ENCODE measurements at regions not wholly inside any gene's neighbourhood (a gene's known extent, or its start where the extent isn't known, plus 50 kb on each side); places are given as distances from the start of the nearest gene placed in this dataset.
A peak's percentile ranks its signal among the peaks of the same experiment; 100 is the strongest.

DNA sequence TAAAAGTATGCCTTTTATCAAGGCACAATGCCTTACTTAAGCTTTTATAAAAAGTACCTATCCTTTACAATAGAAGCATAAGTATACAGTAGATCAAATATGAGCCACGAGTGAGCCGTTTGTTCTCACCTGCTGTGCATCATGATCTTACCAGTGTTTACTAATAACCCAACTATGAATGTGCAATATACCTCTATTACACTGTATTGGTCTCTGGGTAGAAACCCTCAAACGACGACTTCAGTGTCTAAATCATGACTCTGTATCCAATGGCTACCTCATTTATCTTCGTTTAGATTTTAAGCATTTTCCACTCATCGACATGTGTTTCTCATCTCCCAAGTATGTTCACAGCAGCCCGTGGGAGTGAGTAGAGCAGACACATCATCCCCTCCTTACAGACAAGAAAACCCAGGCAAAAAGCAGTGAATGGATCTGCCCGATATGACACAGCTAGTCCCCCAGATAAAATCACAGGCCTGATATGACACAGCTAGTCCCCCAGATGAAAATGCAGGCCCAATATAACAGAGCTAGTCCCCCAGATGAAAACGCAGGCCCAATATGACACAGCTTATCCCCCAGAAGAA is 279.8 kb downstream of the TNS1 start:
- peaks cover 5% of the 10 kb centered on the region for H3K36me3 ChIP-seq (ENCODE audit: control insufficient read depth, insufficient read depth, low read length, severe bottlenecking)
- DNase-seq (ENCODE audit: low read depth): peak; percentile 87
- peak overlapping the region; percentile 6 for H3K9ac ChIP-seq (ENCODE audit: low read length)
- no peak overlapping the region for H3K4me3 ChIP-seq (ENCODE audit: low read length)
- H3K27me3 ChIP-seq (replicated peaks; ENCODE audit: control insufficient read depth, insufficient read depth, low read length): no peaks in the 10 kb centered on the region
- H3K4me1 ChIP-seq (ENCODE audit: control insufficient read depth, insufficient read depth, low read length): peaks cover 7% of the 10 kb centered on the region
- H3K9me3 ChIP-seq (ENCODE audit: control insufficient read depth, low read length): peaks cover 4% of the 10 kb centered on the region

DNA sequence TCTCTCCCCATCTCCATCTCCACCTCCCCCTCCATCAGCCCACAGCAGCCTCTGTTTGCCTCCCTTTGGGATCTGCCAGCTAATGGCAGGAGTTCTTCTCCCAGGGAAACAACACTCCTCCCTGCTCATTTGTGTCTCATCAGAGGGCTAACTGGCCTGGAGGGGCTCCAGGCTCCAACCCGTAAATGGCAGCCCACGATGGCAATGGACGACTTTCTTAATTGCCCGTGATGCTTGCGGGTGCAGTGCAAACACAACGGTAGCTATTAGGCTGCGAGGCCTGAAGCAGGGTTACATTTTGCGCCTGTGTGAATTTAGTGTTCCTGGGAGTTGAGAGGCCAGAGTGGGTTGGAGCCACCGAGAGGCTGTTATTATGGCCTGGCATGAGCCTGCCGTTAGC is 285.1 kb downstream of the TNS1 start:
- Histone ChIP-seq H3K4me3 (ENCODE audit: low read length) (no peak overlapping the region), H3K4me1 (ENCODE audit: control insufficient read depth, insufficient read depth, low read length) (peaks cover 20% of the 10 kb centered on the region), H3K36me3 (ENCODE audit: control insufficient read depth, insufficient read depth, low read length, severe bottlenecking) (peaks cover 5% of the 10 kb centered on the region), H3K9ac (ENCODE audit: low read length) (no peak overlapping the region), H3K27me3 (replicated peaks; ENCODE audit: control insufficient read depth, insufficient read depth, low read length) (no peaks in the 10 kb centered on the region), H3K9me3 (ENCODE audit: control insufficient read depth, low read length) (peaks cover 8% of the 10 kb centered on the region)
- no peak for DNase-seq (ENCODE audit: low read depth)

DNA sequence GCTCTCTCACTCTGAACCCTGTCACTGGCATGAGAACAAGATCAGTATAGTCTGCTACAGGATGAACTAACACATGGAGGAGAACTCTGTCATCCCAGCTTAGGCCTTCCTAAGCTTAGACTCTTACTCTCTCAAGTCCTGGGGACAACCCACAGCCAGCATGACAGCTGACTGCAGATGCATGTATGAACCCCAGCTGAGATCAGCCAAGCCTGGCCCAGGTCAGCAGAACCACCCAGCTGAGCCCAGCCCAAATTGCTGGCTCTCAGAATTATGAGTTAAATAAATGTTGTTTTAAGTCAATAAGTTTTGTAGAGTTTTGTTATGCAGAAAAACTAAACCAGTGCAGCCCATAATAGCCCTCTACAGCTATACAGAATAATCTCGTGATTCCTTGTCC is 287.3 kb downstream of the TNS1 start:
- H3K9me3 ChIP-seq (ENCODE audit: control insufficient read depth, low read length): peaks cover 4% of the 10 kb centered on the region
- no peaks in the 10 kb centered on the region for H3K27me3 ChIP-seq (replicated peaks; ENCODE audit: control insufficient read depth, insufficient read depth, low read length)
- no peak overlapping the region for H3K9ac ChIP-seq (ENCODE audit: low read length)
- DNase-seq (ENCODE audit: low read depth): no peak
- H3K4me3 ChIP-seq (ENCODE audit: low read length): no peak overlapping the region
- H3K4me1 ChIP-seq (ENCODE audit: control insufficient read depth, insufficient read depth, low read length): peaks cover 32% of the 10 kb centered on the region
- no peaks in the 10 kb centered on the region for H3K36me3 ChIP-seq (ENCODE audit: control insufficient read depth, insufficient read depth, low read length, severe bottlenecking)

DNA sequence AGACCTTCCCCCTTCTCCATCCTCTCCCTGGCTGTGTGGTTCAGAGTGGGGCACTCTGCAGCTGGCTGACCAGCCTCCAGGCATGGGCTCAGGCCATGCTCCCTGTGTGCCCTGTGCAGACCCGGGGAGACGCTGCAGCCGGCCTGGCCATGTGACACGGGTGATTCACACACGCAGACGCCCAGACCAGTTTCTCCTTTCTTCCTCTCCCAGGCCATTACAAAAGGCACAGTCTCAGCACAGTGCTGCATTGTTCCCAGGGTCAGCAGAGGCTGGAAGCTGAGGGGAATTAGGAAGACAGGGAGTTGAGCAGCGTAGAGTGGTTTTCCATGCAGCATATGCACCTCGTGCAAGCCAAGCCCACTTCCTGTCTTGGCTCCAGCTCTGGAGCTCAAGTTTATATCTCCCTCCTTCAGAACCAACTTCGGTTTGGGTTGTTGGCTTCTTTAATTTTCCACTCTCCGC is 288.5 kb downstream of the TNS1 start:
- H3K4me1 ChIP-seq (ENCODE audit: control insufficient read depth, insufficient read depth, low read length): peaks cover 39% of the 10 kb centered on the region
- no peak overlapping the region for H3K4me3 ChIP-seq (ENCODE audit: low read length)
- peaks cover 4% of the 10 kb centered on the region for H3K9me3 ChIP-seq (ENCODE audit: control insufficient read depth, low read length)
- peak; percentile 35 for DNase-seq (ENCODE audit: low read depth)
- peak overlapping the region; percentile 24 for H3K9ac ChIP-seq (ENCODE audit: low read length)
- H3K27me3 ChIP-seq (replicated peaks; ENCODE audit: control insufficient read depth, insufficient read depth, low read length): no peaks in the 10 kb centered on the region
- H3K36me3 ChIP-seq (ENCODE audit: control insufficient read depth, insufficient read depth, low read length, severe bottlenecking): no peaks in the 10 kb centered on the region

DNA sequence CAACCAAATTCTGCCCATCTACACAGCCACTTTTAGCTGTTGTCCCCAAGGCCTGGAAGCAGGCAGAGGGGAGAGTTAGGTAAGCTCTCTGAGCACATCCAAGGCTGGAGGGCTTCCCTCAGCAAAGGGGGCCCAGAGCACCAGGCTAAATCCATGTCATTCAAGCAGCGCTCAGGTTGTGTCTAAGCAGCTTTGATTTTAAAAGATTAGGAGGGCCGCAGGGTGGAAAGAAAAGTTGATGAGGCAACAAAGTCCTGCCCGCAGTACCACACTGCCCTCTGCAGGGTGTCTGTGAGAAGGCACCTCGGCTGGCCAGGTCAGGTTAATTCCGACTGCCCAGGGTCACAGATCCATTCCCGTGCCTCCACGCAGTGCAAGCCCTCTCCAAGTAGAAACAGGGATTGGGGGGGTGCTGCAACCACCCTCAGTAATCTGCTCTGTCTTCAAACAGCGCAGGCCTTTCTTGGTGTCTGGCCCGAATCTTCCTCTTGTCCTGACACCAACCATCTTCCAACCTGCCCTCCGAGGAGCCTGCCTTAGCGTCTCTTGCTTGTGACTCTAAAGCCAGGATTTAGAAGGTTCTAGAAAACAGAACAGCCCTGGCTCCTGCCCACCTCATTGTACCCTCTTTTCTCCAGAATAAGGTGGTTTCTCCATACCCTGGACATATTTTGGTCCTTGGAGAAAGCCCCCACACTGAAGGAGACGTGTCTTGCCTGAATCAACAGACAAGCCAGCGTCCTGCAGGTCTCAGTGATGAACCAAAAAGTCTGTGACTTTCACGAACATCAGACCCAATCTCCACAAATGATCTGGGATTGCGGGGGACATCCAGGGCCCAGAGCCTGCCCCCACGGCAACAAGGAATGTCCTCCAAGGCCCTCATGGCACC is 289.2 kb downstream of the TNS1 start:
- peaks cover 4% of the 10 kb centered on the region for H3K9me3 ChIP-seq (ENCODE audit: control insufficient read depth, low read length)
- H3K36me3 ChIP-seq (ENCODE audit: control insufficient read depth, insufficient read depth, low read length, severe bottlenecking): no peaks in the 10 kb centered on the region
- H3K9ac ChIP-seq (ENCODE audit: low read length): peak overlapping the region; percentile 74
- H3K4me1 ChIP-seq (ENCODE audit: control insufficient read depth, insufficient read depth, low read length): peaks cover 39% of the 10 kb centered on the region
- H3K27me3 ChIP-seq (replicated peaks; ENCODE audit: control insufficient read depth, insufficient read depth, low read length): no peaks in the 10 kb centered on the region
- peak; percentile 89 for DNase-seq (ENCODE audit: low read depth)
- H3K4me3 ChIP-seq (ENCODE audit: low read length): no peak overlapping the region

DNA sequence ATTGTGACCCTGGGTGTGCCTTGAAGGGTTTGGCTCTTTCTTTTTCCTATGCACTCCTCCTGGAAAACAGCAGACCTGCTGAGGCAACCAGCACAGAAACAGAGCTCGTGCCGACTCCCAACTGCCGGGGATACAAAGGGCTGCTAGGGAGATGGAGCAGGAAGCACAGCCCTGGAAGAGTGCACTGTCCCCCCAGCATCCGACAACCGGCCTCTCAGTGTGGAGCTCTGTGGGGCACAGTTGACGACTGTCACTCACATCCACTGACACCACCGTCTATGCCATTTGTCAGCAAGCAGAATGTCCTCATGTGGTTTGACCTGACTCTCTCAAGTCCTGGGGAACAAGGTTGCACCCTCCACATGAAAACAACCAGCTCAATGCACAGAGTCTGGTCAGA is 290.4 kb downstream of the TNS1 start:
- Histone ChIP-seq H3K36me3 (ENCODE audit: control insufficient read depth, insufficient read depth, low read length, severe bottlenecking) (no peaks in the 10 kb centered on the region), H3K4me3 (ENCODE audit: low read length) (no peak overlapping the region), H3K9ac (ENCODE audit: low read length) (no peak overlapping the region), H3K4me1 (ENCODE audit: control insufficient read depth, insufficient read depth, low read length) (peaks cover 41% of the 10 kb centered on the region), H3K9me3 (ENCODE audit: control insufficient read depth, low read length) (peaks cover 4% of the 10 kb centered on the region), H3K27me3 (replicated peaks; ENCODE audit: control insufficient read depth, insufficient read depth, low read length) (no peaks in the 10 kb centered on the region)
- no peak for DNase-seq (ENCODE audit: low read depth)

DNA sequence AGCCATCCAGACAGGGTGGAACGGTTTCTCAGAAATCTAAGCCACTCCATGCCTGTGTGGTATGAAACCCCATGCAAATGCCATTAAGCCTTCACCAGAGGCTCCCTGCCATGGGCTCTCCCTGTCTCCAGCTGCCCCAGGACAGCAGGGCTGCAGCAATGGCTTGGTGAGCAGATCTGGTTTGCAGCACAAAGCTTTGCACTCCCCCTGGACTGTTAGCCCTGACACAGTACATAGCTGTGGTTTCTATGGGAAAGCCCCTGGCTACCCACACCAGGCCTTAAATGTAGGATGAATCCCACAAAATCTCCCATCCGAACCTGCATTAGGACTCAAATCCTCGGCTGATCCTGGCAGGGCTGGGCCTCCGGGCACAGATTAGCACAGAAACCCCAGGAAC is 291.6 kb downstream of the TNS1 start:
- Histone ChIP-seq H3K9ac (ENCODE audit: low read length) (peak overlapping the region; percentile 27), H3K9me3 (ENCODE audit: control insufficient read depth, low read length) (peaks cover 4% of the 10 kb centered on the region), H3K27me3 (replicated peaks; ENCODE audit: control insufficient read depth, insufficient read depth, low read length) (no peaks in the 10 kb centered on the region), H3K4me3 (ENCODE audit: low read length) (no peak overlapping the region), H3K4me1 (ENCODE audit: control insufficient read depth, insufficient read depth, low read length) (peaks cover 49% of the 10 kb centered on the region), H3K36me3 (ENCODE audit: control insufficient read depth, insufficient read depth, low read length, severe bottlenecking) (no peaks in the 10 kb centered on the region)
- DNase-seq (ENCODE audit: low read depth): peak; percentile 67

DNA sequence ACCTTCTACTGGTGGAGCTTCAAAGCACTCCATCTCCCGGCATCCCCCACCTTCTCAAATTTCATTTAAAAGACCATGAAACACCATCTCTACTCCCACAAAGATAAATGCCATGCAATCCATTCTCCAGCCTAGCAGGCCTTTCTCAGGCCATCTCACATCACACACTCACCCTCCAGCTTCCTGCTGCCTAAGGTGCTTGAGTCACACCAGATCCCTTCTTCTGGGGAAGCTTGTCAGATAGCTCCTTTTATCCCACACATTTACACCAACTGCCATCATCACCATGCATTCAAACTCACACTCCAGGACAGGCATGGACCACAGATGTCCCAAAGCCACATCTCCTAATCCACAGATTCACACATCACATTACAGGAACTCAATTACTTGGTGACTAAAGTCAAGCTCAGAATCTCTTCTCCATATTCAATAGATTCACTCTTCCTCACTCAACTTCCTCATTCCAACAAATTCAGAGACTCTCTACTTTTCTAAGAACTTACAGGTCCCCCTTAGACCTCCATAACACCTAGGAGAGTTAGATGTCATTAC is 292.5 kb downstream of the TNS1 start:
- H3K9ac ChIP-seq (ENCODE audit: low read length): peak overlapping the region; percentile 27
- H3K4me1 ChIP-seq (ENCODE audit: control insufficient read depth, insufficient read depth, low read length): peaks cover 49% of the 10 kb centered on the region
- DNase-seq (ENCODE audit: low read depth): peak; percentile 59
- peaks cover under 1% of the 10 kb centered on the region for H3K9me3 ChIP-seq (ENCODE audit: control insufficient read depth, low read length)
- H3K27me3 ChIP-seq (replicated peaks; ENCODE audit: control insufficient read depth, insufficient read depth, low read length): no peaks in the 10 kb centered on the region
- H3K36me3 ChIP-seq (ENCODE audit: control insufficient read depth, insufficient read depth, low read length, severe bottlenecking): no peaks in the 10 kb centered on the region
- H3K4me3 ChIP-seq (ENCODE audit: low read length): no peak overlapping the region

DNA sequence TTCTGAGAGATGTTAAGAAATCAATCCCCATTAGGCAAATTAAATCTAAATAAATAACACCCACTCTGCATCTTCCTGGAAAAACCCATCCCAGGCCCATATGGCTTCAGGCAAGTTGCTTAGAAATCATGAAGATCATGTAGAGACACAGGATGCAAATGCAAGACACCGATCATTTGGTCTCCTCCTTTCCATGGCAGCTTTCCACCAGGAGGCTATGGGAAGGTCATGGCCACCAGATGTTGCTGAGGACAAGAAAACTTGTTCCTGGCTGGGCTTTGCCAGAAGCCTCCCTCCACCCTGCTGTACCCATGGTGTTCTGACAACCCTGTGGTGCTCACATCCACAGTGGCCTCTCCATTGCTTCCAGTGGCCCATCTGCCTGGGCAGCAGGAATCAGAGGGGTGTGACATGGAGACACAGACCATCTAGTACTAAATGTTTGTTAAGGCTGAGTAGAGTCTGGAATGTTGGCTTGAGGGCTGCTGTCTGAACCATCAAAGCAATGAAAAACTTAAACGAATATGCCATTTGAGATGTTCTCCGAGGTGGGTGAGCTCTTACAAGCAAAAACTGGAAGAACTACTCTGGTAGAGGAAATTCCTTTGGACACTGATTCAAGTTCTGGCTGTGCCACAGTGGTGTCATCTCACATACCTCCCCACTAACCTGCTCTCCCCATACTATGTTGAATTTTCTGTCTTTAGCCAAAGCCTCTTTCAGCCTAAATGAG is 293.2 kb downstream of the TNS1 start:
- no peak overlapping the region for H3K4me3 ChIP-seq (ENCODE audit: low read length)
- H3K9me3 ChIP-seq (ENCODE audit: control insufficient read depth, low read length): no peaks in the 10 kb centered on the region
- peaks cover 45% of the 10 kb centered on the region for H3K4me1 ChIP-seq (ENCODE audit: control insufficient read depth, insufficient read depth, low read length)
- no peak overlapping the region for H3K9ac ChIP-seq (ENCODE audit: low read length)
- no peaks in the 10 kb centered on the region for H3K36me3 ChIP-seq (ENCODE audit: control insufficient read depth, insufficient read depth, low read length, severe bottlenecking)
- DNase-seq (ENCODE audit: low read depth): no peak
- no peaks in the 10 kb centered on the region for H3K27me3 ChIP-seq (replicated peaks; ENCODE audit: control insufficient read depth, insufficient read depth, low read length)

DNA sequence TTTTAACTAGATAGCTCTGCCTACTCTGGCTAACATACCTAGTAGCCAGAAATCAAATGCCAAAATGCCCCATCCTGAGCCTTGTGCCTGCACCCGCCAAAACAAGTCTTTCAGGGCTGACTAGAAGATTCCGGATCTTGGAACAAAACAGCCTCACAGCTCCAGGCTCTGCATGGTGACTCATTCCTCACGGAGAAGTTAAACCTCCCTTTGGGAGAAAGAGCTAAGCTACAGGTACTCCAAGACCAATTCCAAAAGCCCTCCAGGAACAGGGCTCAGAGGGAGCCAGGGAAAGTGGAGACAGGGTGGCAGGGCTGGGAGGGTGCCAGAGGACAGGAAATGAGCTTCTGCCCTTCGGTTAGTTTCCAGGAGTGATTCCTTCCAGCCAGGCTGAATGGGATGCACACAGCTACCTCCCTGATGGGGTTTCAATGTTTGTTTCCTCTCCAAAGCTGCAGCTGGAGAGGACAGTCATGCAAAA is 295.6 kb downstream of the TNS1 start:
- H3K9me3 ChIP-seq (ENCODE audit: control insufficient read depth, low read length): no peaks in the 10 kb centered on the region
- no peaks in the 10 kb centered on the region for H3K36me3 ChIP-seq (ENCODE audit: control insufficient read depth, insufficient read depth, low read length, severe bottlenecking)
- DNase-seq (ENCODE audit: low read depth): peak; percentile 61
- H3K4me1 ChIP-seq (ENCODE audit: control insufficient read depth, insufficient read depth, low read length): peaks cover 29% of the 10 kb centered on the region
- H3K4me3 ChIP-seq (ENCODE audit: low read length): no peak overlapping the region
- no peak overlapping the region for H3K9ac ChIP-seq (ENCODE audit: low read length)
- H3K27me3 ChIP-seq (replicated peaks; ENCODE audit: control insufficient read depth, insufficient read depth, low read length): no peaks in the 10 kb centered on the region

DNA sequence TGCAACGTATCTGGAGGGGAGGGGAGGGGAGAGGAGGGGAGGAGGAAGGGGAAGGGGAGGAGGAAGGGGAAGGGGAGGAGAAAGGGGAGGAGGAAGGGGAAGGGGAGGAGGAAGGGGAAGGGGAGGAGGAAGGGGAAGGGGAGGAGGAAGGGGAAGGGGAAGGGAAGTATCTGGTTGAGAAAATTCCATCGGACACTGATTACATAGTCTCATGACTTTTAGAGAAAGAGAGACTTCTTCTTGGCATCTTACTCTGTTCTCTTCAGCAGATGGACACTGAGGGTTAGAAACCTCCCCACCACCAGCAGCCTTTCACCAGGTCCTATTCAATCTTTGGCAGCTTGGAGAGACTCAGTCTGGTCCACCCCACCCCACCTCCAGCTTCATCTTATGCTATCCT is 296.3 kb downstream of the TNS1 start:
- H3K9me3 ChIP-seq (ENCODE audit: control insufficient read depth, low read length): no peaks in the 10 kb centered on the region
- no peak overlapping the region for H3K9ac ChIP-seq (ENCODE audit: low read length)
- H3K4me1 ChIP-seq (ENCODE audit: control insufficient read depth, insufficient read depth, low read length): peaks cover 28% of the 10 kb centered on the region
- DNase-seq (ENCODE audit: low read depth): no peak
- H3K27me3 ChIP-seq (replicated peaks; ENCODE audit: control insufficient read depth, insufficient read depth, low read length): no peaks in the 10 kb centered on the region
- no peak overlapping the region for H3K4me3 ChIP-seq (ENCODE audit: low read length)
- no peaks in the 10 kb centered on the region for H3K36me3 ChIP-seq (ENCODE audit: control insufficient read depth, insufficient read depth, low read length, severe bottlenecking)

All from adipocyte (in vitro differentiated cells).